Natural killer cell treated with Interleukin-12 subunit alpha and Interleukin-12 subunit beta and Interleukin-15 and Interleukin-18, amount 100 ng/mL, for 72 hours (primary cell): ENCODE measurements at regions not wholly inside any gene's neighbourhood (a gene's known extent, or its start where the extent isn't known, plus 50 kb on each side); places are given as distances from the start of the nearest gene placed in this dataset.
"Not testable (repeated sequence)": the region's sequence is repeated elsewhere in the genome, so short reads cannot be mapped to it uniquely, and the experiment has no call there.

Source experiments
- ATAC-seq, 2 donors: fragments of 150-1000 bp; cut with Tn5 transposase in 1 of 2; sonication (Bioruptor Pico), chemical (Tn5 transposase) in 1 of 2; 2 replicates each; pipeline ENCODE4 v1.10.0; 2021
- DNase-seq: peaks from one replicate; pipeline ENCODE4 v3.0.0; 2022; ENCODE audit warnings: low spot score
- H3K27ac Mint-ChIP-seq, 2 donors: 1 replicate in 1 of 2; 2 replicates in 1 of 2; pipeline ENCODE4 v1.8.0; 2022; ENCODE audit warnings: mixed read lengths in 2 of 2, mild to moderate bottlenecking in 1 of 2, moderate library complexity in 1 of 2
- H3K27me3 Mint-ChIP-seq, 2 donors: 1 replicate in 1 of 2; 2 replicates in 1 of 2; pipeline ENCODE4 v1.8.0; 2022; ENCODE audit warnings: mixed read lengths in 2 of 2
- H3K36me3 Mint-ChIP-seq: one replicate; pipeline ENCODE4 v1.8.0; 2022; ENCODE audit warnings: mixed read lengths
- H3K4me1 Mint-ChIP-seq, 2 donors: 1 replicate in 1 of 2; 2 replicates in 1 of 2; pipeline ENCODE4 v1.8.0; 2022; ENCODE audit warnings: low read depth in 2 of 2, mixed read lengths in 2 of 2, mild to moderate bottlenecking in 1 of 2
- H3K4me3 Mint-ChIP-seq: one replicate; pipeline ENCODE4 v1.8.0; 2022; ENCODE audit warnings: mixed read lengths
- H3K9me3 Mint-ChIP-seq: 2 replicates; pipeline ENCODE4 v1.8.0; 2022; ENCODE audit warnings: mixed read lengths

GRCh38 chr11:29634744-29635143, 382.1 kb downstream of the KCNA4 start:
- H3K4me1 Mint-ChIP-seq = no peaks in the 10 kb centered on the region

GRCh38 chr11:29634244-29634643, 382.6 kb downstream of the KCNA4 start:
- no peak overlapping the region for H3K4me3 Mint-ChIP-seq
- ATAC-seq = no peak
- peaks cover 22% of the 10 kb centered on the region for H3K9me3 Mint-ChIP-seq
- no peak for DNase-seq
- no peaks in the 10 kb centered on the region for H3K36me3 Mint-ChIP-seq
- H3K4me1 Mint-ChIP-seq = no peaks in the 10 kb centered on the region
- no peaks in the 10 kb centered on the region for H3K27me3 Mint-ChIP-seq
- H3K27ac Mint-ChIP-seq = no peak overlapping the region

More at GRCh38 chr11:29634744-29635143, 382.1 kb downstream of the KCNA4 start:
- Mint-ChIP-seq H3K27ac (no peak overlapping the region), H3K9me3 (peaks cover 22% of the 10 kb centered on the region), H3K4me3 (no peak overlapping the region), H3K27me3 (no peaks in the 10 kb centered on the region), H3K36me3 (no peaks in the 10 kb centered on the region)
- ATAC-seq (no peak), DNase-seq (no peak)

GRCh38 chr11:29629286-29629685, 387.5 kb downstream of the KCNA4 start:
- Mint-ChIP-seq H3K27ac (no peak overlapping the region), H3K4me3 (no peak overlapping the region), H3K4me1 (no peaks in the 10 kb centered on the region), H3K9me3 (peaks cover 14% of the 10 kb centered on the region), H3K36me3 (no peaks in the 10 kb centered on the region), H3K27me3 (no peaks in the 10 kb centered on the region)
- DNase-seq = no peak
- no peak for ATAC-seq

GRCh38 chr11:29628609-29629008, 388.2 kb downstream of the KCNA4 start:
- peaks cover 14% of the 10 kb centered on the region for H3K9me3 Mint-ChIP-seq
- H3K36me3 Mint-ChIP-seq = no peaks in the 10 kb centered on the region
- H3K4me1 Mint-ChIP-seq = no peaks in the 10 kb centered on the region
- H3K4me3 Mint-ChIP-seq = no peak overlapping the region
- ATAC-seq (no peak), DNase-seq (no peak)
- no peak overlapping the region for H3K27ac Mint-ChIP-seq
- no peaks in the 10 kb centered on the region for H3K27me3 Mint-ChIP-seq

GRCh38 chr11:29627541-29627940, 389.3 kb downstream of the KCNA4 start:
- Mint-ChIP-seq H3K36me3 (no peaks in the 10 kb centered on the region), H3K4me1 (no peaks in the 10 kb centered on the region), H3K9me3 (peaks cover 14% of the 10 kb centered on the region), H3K27ac (no peak overlapping the region), H3K4me3 (no peak overlapping the region), H3K27me3 (no peaks in the 10 kb centered on the region)
- no peak for ATAC-seq
- DNase-seq = no peak

GRCh38 chr11:29623144-29623722, 393.6 kb downstream of the KCNA4 start:
- no peak for ATAC-seq
- no peaks in the 10 kb centered on the region for H3K27me3 Mint-ChIP-seq
- no peak overlapping the region for H3K4me3 Mint-ChIP-seq
- no peaks in the 10 kb centered on the region for H3K36me3 Mint-ChIP-seq
- peaks cover 7% of the 10 kb centered on the region for H3K9me3 Mint-ChIP-seq
- no peak overlapping the region for H3K27ac Mint-ChIP-seq
- DNase-seq = no peak
- H3K4me1 Mint-ChIP-seq = no peaks in the 10 kb centered on the region

GRCh38 chr11:29616611-29617010, 400.2 kb downstream of the KCNA4 start:
- Mint-ChIP-seq H3K27ac (no peak overlapping the region), H3K36me3 (no peaks in the 10 kb centered on the region), H3K4me1 (no peaks in the 10 kb centered on the region), H3K9me3 (peaks cover 11% of the 10 kb centered on the region), H3K27me3 (no peaks in the 10 kb centered on the region), H3K4me3 (no peak overlapping the region)
- no peak for ATAC-seq
- no peak for DNase-seq

- no peak for ATAC-seq
- Mint-ChIP-seq H3K9me3 (peaks cover 11% of the 10 kb centered on the region), H3K27me3 (no peaks in the 10 kb centered on the region), H3K36me3 (no peaks in the 10 kb centered on the region), H3K4me1 (no peaks in the 10 kb centered on the region), H3K4me3 (no peak overlapping the region), H3K27ac (no peak overlapping the region)
- DNase-seq = no peak
These were observed 404.4 kb downstream of the KCNA4 start for GRCh38 chr11:29612423-29612822.

GRCh38 chr11:29606330-29607031, 410.3 kb downstream of the KCNA4 start:
- Mint-ChIP-seq H3K27ac (no peak overlapping the region), H3K27me3 (no peaks in the 10 kb centered on the region), H3K4me3 (no peak overlapping the region), H3K9me3 (peaks cover 11% of the 10 kb centered on the region), H3K36me3 (peaks cover 4% of the 10 kb centered on the region), H3K4me1 (no peaks in the 10 kb centered on the region)
- ATAC-seq (no peak), DNase-seq (no peak)

- not testable (repeated sequence) for H3K4me1 Mint-ChIP-seq, H3K4me3 Mint-ChIP-seq, H3K27ac Mint-ChIP-seq, H3K36me3 Mint-ChIP-seq, DNase-seq, ATAC-seq, H3K27me3 Mint-ChIP-seq
- peaks cover 15% of the 10 kb centered on the region for H3K9me3 Mint-ChIP-seq
These were observed 416.7 kb downstream of the KCNA4 start for GRCh38 chr11:29600151-29600575.

GRCh38 chr11:29584342-29584741, 432.5 kb downstream of the KCNA4 start:
- Mint-ChIP-seq H3K27ac (no peak overlapping the region), H3K4me1 (no peaks in the 10 kb centered on the region), H3K27me3 (no peaks in the 10 kb centered on the region), H3K36me3 (no peaks in the 10 kb centered on the region), H3K9me3 (peaks cover 9% of the 10 kb centered on the region), H3K4me3 (no peak overlapping the region)
- no peak for ATAC-seq
- DNase-seq = no peak

- H3K27me3 Mint-ChIP-seq = no peaks in the 10 kb centered on the region
- no peak overlapping the region for H3K27ac Mint-ChIP-seq
- ATAC-seq (no peak), DNase-seq (no peak)
- H3K4me3 Mint-ChIP-seq = no peak overlapping the region
- H3K9me3 Mint-ChIP-seq = peaks cover 21% of the 10 kb centered on the region
- H3K36me3 Mint-ChIP-seq = no peaks in the 10 kb centered on the region
- H3K4me1 Mint-ChIP-seq = no peaks in the 10 kb centered on the region
These were observed 438.0 kb downstream of the KCNA4 start for GRCh38 chr11:29578806-29579205.

GRCh38 chr11:29564486-29564885, 452.3 kb downstream of the KCNA4 start:
- Mint-ChIP-seq H3K27ac (no peak overlapping the region), H3K9me3 (peaks cover 9% of the 10 kb centered on the region), H3K36me3 (peaks cover 4% of the 10 kb centered on the region), H3K4me3 (no peak overlapping the region), H3K27me3 (no peaks in the 10 kb centered on the region), H3K4me1 (no peaks in the 10 kb centered on the region)
- DNase-seq (no peak), ATAC-seq (no peak)

GRCh38 chr11:29562183-29562582, 454.6 kb downstream of the KCNA4 start:
- Mint-ChIP-seq H3K4me1 (no peaks in the 10 kb centered on the region), H3K27ac (no peak overlapping the region), H3K9me3 (peaks cover 6% of the 10 kb centered on the region), H3K36me3 (peaks cover 4% of the 10 kb centered on the region), H3K27me3 (no peaks in the 10 kb centered on the region), H3K4me3 (no peak overlapping the region)
- ATAC-seq (no peak), DNase-seq (no peak)

- no peak overlapping the region for H3K4me3 Mint-ChIP-seq
- H3K27ac Mint-ChIP-seq = no peak overlapping the region
- H3K9me3 Mint-ChIP-seq = peaks cover 2% of the 10 kb centered on the region
- DNase-seq = no peak
- H3K27me3 Mint-ChIP-seq = no peaks in the 10 kb centered on the region
- no peaks in the 10 kb centered on the region for H3K4me1 Mint-ChIP-seq
- H3K36me3 Mint-ChIP-seq = peaks cover 4% of the 10 kb centered on the region
- ATAC-seq = no peak
These were observed 462.8 kb downstream of the KCNA4 start for GRCh38 chr11:29553990-29554389.
